ENCODE measurements at regions not wholly inside any gene's neighbourhood (a gene's known extent, or its start where the extent isn't known, plus 50 kb on each side); places are given as distances from the start of the nearest gene placed in this dataset.

DNA sequence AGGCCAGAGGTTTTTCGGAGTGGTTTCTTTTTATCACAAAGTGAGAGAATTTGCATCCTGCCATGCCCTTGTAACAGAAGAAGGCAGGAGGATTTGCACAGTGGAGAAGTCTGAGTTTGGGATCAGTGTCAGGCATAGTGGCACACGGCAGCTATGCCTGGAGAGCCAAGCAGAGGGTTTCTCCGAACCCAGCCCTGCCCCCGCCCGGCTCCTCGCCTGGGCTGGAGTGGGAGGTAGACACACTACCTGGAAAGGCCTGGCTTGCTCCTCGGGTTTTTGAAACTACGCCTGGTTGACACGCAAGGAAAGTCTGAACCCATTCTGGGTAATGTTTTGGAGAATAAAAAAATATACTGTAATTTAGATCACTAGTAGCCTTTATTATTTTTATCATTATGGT lies 1653.6 kb upstream of the TENM3 start (continued):
- TF ChIP-seq, protein P1, sequence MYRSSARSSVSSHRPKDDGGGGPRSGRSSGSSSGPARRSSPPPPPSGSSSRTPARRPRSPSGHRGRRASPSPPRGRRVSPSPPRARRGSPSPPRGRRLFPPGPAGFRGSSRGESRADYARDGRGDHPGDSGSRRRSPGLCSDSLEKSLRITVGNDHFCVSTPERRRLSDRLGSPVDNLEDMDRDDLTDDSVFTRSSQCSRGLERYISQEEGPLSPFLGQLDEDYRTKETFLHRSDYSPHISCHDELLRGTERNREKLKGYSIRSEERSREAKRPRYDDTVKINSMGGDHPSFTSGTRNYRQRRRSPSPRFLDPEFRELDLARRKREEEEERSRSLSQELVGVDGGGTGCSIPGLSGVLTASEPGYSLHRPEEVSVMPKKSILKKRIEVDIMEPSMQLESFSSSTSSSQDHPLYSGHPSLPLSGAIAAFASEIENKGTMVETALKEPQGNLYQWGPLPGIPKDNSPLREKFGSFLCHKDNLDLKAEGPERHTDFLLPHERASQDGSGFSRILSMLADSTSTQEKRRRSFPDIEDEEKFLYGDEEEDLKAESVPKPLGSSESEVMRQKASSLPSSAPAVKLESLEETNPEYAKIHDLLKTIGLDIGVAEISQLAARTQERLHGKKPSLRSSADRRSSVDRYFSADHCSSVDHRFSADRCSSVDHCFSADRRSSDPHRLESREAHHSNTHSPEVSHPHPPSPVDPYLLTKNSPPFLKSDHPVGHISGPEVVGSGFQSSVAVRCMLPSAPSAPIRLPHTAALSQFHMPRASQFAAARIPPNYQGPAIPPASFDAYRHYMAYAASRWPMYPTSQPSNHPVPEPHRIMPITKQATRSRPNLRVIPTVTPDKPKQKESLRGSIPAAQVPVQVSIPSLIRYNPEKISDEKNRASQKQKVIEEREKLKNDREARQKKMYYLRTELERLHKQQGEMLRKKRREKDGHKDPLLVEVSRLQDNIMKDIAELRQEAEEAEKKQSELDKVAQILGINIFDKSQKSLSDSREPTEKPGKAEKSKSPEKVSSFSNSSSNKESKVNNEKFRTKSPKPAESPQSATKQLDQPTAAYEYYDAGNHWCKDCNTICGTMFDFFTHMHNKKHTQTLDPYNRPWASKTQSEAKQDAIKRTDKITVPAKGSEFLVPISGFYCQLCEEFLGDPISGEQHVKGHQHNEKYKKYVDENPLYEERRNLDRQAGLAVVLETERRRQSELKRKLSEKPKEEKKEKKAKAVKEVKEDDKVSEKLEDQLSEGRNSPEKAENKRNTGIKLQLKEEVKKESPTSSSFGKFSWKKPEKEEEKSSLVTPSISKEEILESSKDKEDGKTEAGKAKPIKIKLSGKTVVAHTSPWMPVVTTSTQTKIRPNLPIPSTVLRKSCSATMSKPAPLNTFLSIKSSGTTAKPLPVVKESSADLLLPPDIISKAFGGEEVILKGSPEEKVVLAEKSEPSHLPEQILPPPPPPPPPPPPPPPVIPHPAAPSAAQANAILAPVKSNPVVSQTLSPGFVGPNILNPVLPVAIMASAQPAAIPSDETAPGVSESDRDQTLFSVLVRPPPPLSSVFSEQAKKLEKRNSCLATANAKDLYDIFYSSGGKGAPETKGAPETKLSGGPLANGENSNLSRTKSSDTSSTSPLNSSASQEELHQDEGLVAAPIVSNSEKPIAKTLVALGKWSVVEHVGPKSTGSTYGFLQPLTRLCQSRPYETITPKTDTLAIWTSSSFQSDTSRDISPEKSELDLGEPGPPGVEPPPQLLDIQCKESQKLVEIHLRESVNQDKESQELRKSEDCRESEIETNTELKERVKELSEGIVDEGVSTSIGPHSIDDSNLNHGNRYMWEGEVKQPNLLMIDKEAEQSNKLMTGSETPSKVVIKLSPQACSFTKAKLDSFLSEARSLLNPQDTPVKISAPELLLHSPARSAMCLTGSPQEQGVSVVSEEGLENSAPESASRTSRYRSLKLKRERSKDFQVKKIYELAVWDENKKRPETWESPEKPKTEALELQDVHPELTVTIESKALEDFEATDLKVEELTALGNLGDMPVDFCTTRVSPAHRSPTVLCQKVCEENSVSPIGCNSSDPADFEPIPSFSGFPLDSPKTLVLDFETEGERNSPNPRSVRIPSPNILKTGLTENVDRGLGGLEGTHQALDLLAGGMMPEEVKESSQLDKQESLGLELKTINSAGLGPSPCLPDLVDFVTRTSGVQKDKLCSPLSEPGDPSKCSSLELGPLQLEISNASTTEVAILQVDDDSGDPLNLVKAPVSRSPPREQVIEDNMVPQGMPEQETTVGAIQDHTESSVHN (CRISPR knock-in tag; IDR thresholded peaks at IDR 0.05): no peak
- no peak for TF ChIP-seq FOXJ3 (CRISPR knock-in tag; IDR thresholded peaks at IDR 0.05; ENCODE audit: borderline replicate concordance)
- TF ChIP-seq HOXA7 (CRISPR knock-in tag; IDR thresholded peaks at IDR 0.05): no peak
- no peak for TF ChIP-seq SP2 (CRISPR knock-in tag; IDR thresholded peaks at IDR 0.05)
- TF ChIP-seq, protein P2, sequence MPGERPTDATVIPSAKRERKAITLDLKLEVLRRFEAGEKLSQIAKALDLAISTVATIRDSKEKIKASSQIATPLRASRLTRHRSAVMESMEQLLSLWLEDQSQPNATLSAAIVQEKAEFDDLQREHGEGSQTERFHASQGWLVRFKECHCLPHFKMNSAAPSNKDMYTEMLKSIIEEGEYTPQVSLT (CRISPR knock-in tag; IDR thresholded peaks at IDR 0.05; ENCODE audit: borderline replicate concordance, low read depth): no peak

Measured in HepG2 (cell line).